ENCODE measurements at regions not wholly inside any gene's neighbourhood (a gene's known extent, or its start where the extent isn't known, plus 50 kb on each side); places are given as distances from the start of the nearest gene placed in this dataset.

- Histone ChIP-seq H3K4me3 (ENCODE audit: low read depth, low read length, poor library complexity, severe bottlenecking) (no peak overlapping the region), H4K20me1 (ENCODE audit: insufficient read depth, low read length) (no peaks in the 10 kb centered on the region), H3K36me3 (ENCODE audit: insufficient read depth, low read length) (no peaks in the 10 kb centered on the region), H3K9me3 (ENCODE audit: low read length) (no peaks in the 10 kb centered on the region), H3K27ac (ENCODE audit: low read depth, low read length, poor library complexity, severe bottlenecking) (no peak overlapping the region), H3K9me2 (ENCODE audit: insufficient read depth, low read length) (no peaks in the 10 kb centered on the region), H2AFZ (ENCODE audit: low read length) (no peak overlapping the region), H3K79me2 (ENCODE audit: insufficient read depth, low read depth, low read length) (no peaks in the 10 kb centered on the region), H3K4me2 (ENCODE audit: low read length) (no peak overlapping the region), H3K4me1 (ENCODE audit: insufficient read depth, low read length, poor library complexity, severe bottlenecking) (no peaks in the 10 kb centered on the region)
- POLR2A ChIA-PET = no interaction called here
- DNase-seq (ENCODE audit: low spot score) = no peak
- intact Hi-C loops (cut with micrococcal nuclease; ENCODE audit: unreplicated experiment) = no loop called here
- no TSS peak for BruUV-seq (replicated peaks)
- CTCF ChIA-PET (ENCODE audit: unreplicated experiment) = no interaction called here
- TF ChIP-seq, protein P1, sequence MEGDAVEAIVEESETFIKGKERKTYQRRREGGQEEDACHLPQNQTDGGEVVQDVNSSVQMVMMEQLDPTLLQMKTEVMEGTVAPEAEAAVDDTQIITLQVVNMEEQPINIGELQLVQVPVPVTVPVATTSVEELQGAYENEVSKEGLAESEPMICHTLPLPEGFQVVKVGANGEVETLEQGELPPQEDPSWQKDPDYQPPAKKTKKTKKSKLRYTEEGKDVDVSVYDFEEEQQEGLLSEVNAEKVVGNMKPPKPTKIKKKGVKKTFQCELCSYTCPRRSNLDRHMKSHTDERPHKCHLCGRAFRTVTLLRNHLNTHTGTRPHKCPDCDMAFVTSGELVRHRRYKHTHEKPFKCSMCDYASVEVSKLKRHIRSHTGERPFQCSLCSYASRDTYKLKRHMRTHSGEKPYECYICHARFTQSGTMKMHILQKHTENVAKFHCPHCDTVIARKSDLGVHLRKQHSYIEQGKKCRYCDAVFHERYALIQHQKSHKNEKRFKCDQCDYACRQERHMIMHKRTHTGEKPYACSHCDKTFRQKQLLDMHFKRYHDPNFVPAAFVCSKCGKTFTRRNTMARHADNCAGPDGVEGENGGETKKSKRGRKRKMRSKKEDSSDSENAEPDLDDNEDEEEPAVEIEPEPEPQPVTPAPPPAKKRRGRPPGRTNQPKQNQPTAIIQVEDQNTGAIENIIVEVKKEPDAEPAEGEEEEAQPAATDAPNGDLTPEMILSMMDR (conservative IDR thresholded peaks at IDR 0.05; ENCODE audit: low read length) = no peak
- no peak for TF ChIP-seq EZH2phosphoT487 (IDR thresholded peaks at IDR 0.05; ENCODE audit: borderline replicate concordance, low read depth, low read length)
Measured at GRCh38 chr18:60935041-60935910, 398.0 kb upstream of the CDH20 start.

GRCh38 chr18:60936101-60936500 is 397.1 kb upstream of the CDH20 start:
- no peak overlapping the region for H3K4me2 ChIP-seq (ENCODE audit: low read length)
- no peak for DNase-seq (ENCODE audit: low spot score)
- no peaks in the 10 kb centered on the region for H3K9me3 ChIP-seq (ENCODE audit: low read length)

DNA sequence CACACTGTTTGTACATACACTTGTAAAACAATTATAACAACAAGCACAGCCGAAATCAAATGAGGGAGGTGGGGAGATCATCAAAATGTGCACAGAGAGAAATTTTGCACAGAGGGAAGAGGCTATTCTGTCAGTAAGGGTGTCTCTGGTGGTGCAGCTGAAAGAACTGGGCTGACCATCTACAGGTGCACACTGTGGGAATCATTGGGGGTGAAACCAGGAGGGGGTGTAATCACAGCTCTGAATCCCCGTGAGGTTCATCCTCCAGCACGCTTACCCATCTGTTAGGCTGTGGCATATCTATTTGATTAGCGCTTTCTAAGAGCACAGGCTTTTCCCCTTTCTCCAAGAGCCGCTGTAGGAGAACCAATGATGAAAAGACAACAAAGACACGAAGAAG is 389.9 kb upstream of the CDH20 start:
- no peaks in the 10 kb centered on the region for H3K9me2 ChIP-seq (ENCODE audit: insufficient read depth, low read length)
- BruUV-seq (replicated peaks) = no TSS peak
- no peaks in the 10 kb centered on the region for H3K4me1 ChIP-seq (ENCODE audit: insufficient read depth, low read length, poor library complexity, severe bottlenecking)
- no peak overlapping the region for H3K4me2 ChIP-seq (ENCODE audit: low read length)
- no peak overlapping the region for H3K4me3 ChIP-seq (ENCODE audit: low read depth, low read length, poor library complexity, severe bottlenecking)
- H3K79me2 ChIP-seq (ENCODE audit: insufficient read depth, low read depth, low read length) = no peaks in the 10 kb centered on the region
- TF ChIP-seq, protein P1 (conservative IDR thresholded peaks at IDR 0.05; ENCODE audit: low read length) = no peak
- TF ChIP-seq EZH2phosphoT487 (IDR thresholded peaks at IDR 0.05; ENCODE audit: borderline replicate concordance, low read depth, low read length) = no peak
- no peaks in the 10 kb centered on the region for H4K20me1 ChIP-seq (ENCODE audit: insufficient read depth, low read length)
- ChIA-PET CTCF (ENCODE audit: unreplicated experiment) (no interaction called here), POLR2A (no interaction called here)
- no peak for DNase-seq (ENCODE audit: low spot score)
- H2AFZ ChIP-seq (ENCODE audit: low read length) = no peak overlapping the region
- intact Hi-C loops (cut with micrococcal nuclease; ENCODE audit: unreplicated experiment) = no loop called here
- no peaks in the 10 kb centered on the region for H3K9me3 ChIP-seq (ENCODE audit: low read length)
- no peak overlapping the region for H3K27ac ChIP-seq (ENCODE audit: low read depth, low read length, poor library complexity, severe bottlenecking)
- no peaks in the 10 kb centered on the region for H3K36me3 ChIP-seq (ENCODE audit: insufficient read depth, low read length)

More at GRCh38 chr18:60936101-60936500, 397.1 kb upstream of the CDH20 start:
- no peak overlapping the region for H3K27ac ChIP-seq (ENCODE audit: low read depth, low read length, poor library complexity, severe bottlenecking)
- H4K20me1 ChIP-seq (ENCODE audit: insufficient read depth, low read length) = no peaks in the 10 kb centered on the region
- intact Hi-C loops (cut with micrococcal nuclease; ENCODE audit: unreplicated experiment) = no loop called here
- no TSS peak for BruUV-seq (replicated peaks)
- no peaks in the 10 kb centered on the region for H3K79me2 ChIP-seq (ENCODE audit: insufficient read depth, low read depth, low read length)
- TF ChIP-seq EZH2phosphoT487 (IDR thresholded peaks at IDR 0.05; ENCODE audit: borderline replicate concordance, low read depth, low read length) = no peak
- TF ChIP-seq, protein P1 (conservative IDR thresholded peaks at IDR 0.05; ENCODE audit: low read length) = no peak
- ChIA-PET CTCF (ENCODE audit: unreplicated experiment) (no interaction called here), POLR2A (no interaction called here)
- H3K4me3 ChIP-seq (ENCODE audit: low read depth, low read length, poor library complexity, severe bottlenecking) = no peak overlapping the region
- H2AFZ ChIP-seq (ENCODE audit: low read length) = no peak overlapping the region
- H3K4me1 ChIP-seq (ENCODE audit: insufficient read depth, low read length, poor library complexity, severe bottlenecking) = no peaks in the 10 kb centered on the region
- H3K9me2 ChIP-seq (ENCODE audit: insufficient read depth, low read length) = no peaks in the 10 kb centered on the region
- no peaks in the 10 kb centered on the region for H3K36me3 ChIP-seq (ENCODE audit: insufficient read depth, low read length)

All from OCI-LY7 (cell line).